IPS-15b (cell line): ENCODE measurements at regions not wholly inside any gene's neighbourhood (a gene's known extent, or its start where the extent isn't known, plus 50 kb on each side); places are given as distances from the start of the nearest gene placed in this dataset.

Experiments
- H3K27me3 ChIP-seq: one replicate; pipeline ENCODE4 v1.6.1; 2013; ENCODE audit warnings: low read length; ENCODE audit not compliant: control insufficient read depth, insufficient read depth
- H3K36me3 ChIP-seq: one replicate; pipeline ENCODE4 v1.6.1; 2013; ENCODE audit warnings: low read length; ENCODE audit not compliant: control insufficient read depth, insufficient read depth
- H3K4me1 ChIP-seq: one replicate; pipeline ENCODE4 v1.6.1; 2013; ENCODE audit warnings: mild to moderate bottlenecking, low read length; ENCODE audit not compliant: control insufficient read depth, insufficient read depth
- H3K4me3 ChIP-seq: one replicate; pipeline ENCODE4 v1.5.1; 2013; ENCODE audit warnings: low read depth, low read length
- H3K9ac ChIP-seq: one replicate; pipeline ENCODE4 v1.6.1; 2013; ENCODE audit warnings: low read depth, mild to moderate bottlenecking, low read length
- H3K9me3 ChIP-seq: one replicate; pipeline ENCODE4 v1.6.1; 2013; ENCODE audit warnings: mild to moderate bottlenecking, low read length; ENCODE audit not compliant: control insufficient read depth, insufficient read depth

DNA sequence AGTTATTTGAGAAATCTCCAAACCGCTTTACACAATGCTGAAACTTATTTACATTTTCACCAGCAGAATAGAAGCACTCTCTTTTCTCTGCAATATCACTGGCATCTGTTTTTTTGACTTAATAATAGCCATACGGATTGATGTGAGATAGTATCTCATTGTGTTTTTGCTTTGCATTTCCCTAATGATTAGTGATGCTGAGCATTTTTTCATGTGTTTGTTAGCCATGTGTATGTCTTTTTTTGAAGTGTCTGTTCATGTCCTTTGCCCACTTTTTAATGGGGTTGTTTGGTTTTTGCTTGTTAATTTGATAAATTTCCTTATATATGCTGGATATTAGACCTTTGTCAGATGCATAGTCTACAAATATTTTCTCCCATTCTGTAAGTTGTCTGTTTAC is 73.6 kb downstream of the FBXO5 start:
- no peaks in the 10 kb centered on the region for H3K9me3 ChIP-seq
- H3K27me3 ChIP-seq: peaks cover 37% of the 10 kb centered on the region
- H3K36me3 ChIP-seq: no peaks in the 10 kb centered on the region
- H3K9ac ChIP-seq: no peak overlapping the region
- H3K4me3 ChIP-seq: no peak overlapping the region
- H3K4me1 ChIP-seq: no peaks in the 10 kb centered on the region

DNA sequence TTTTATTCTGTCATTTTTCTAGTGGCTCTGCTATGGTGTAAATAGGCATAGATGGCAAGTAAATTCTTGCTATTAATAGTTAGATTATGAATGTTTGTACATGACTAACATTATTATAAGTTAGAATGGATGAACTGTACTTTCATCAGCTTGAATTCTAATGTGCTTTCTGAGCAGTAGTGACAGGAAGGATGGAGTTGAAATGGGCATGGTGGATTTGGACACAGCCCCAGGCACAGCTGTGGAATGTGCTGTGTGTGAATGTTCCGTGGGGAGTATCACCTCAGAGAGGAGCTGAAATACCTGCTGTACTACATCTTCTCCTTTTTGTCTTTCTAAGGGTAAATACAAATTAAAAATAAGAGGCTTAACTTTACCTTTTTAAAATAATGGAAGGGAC is 66.8 kb downstream of the FBXO5 start:
- H3K27me3 ChIP-seq: no peaks in the 10 kb centered on the region
- no peaks in the 10 kb centered on the region for H3K4me1 ChIP-seq
- no peaks in the 10 kb centered on the region for H3K36me3 ChIP-seq
- H3K9me3 ChIP-seq: no peaks in the 10 kb centered on the region
- no peak overlapping the region for H3K9ac ChIP-seq
- H3K4me3 ChIP-seq: no peak overlapping the region

DNA sequence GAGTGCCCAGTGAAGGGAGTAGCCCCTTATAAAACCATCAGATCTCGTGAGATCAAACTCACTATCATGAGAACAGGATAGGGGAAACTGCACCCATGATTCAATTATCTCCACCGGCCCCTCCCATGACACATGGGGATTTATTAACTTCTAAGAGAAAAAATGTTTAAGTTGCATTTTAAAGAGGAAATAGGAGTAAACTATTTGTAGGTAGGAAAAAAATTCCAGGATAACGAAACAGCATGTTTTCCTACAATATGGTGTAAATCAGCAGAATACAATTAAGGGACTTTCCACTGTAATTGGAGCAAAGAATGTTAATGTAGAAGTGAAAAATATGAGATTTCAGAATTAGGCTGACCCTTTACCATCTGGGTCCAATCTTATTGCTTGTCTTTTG is 63.9 kb downstream of the FBXO5 start:
- Histone ChIP-seq H3K9me3 (no peaks in the 10 kb centered on the region), H3K27me3 (no peaks in the 10 kb centered on the region), H3K4me3 (no peak overlapping the region)

DNA sequence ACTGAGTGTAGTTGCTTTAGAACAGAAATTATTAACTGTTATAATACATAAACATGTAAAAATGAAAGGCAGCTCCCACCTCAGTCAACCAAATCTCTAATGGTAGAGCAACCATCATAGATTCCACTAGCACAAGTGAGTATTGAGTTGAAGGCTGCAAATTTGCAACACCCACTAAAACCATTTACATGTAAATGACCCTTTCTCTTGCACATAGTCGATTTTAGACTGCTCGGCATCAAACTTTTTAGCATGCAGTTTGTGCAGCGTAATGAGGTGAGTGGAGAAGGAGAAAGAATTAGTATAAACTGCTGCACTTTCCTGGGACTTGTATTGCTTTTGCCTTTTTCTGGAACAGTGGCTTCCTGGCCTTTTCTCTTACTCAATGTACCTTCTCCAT is 62.8 kb downstream of the FBXO5 start:
- Histone ChIP-seq H3K4me1 (no peaks in the 10 kb centered on the region), H3K4me3 (no peak overlapping the region), H3K9me3 (no peaks in the 10 kb centered on the region), H3K27me3 (no peaks in the 10 kb centered on the region), H3K9ac (no peak overlapping the region), H3K36me3 (no peaks in the 10 kb centered on the region)

More for the DNA sequence above, 63.9 kb downstream of the FBXO5 start:
- Histone ChIP-seq H3K36me3 (no peaks in the 10 kb centered on the region), H3K4me1 (no peaks in the 10 kb centered on the region), H3K9ac (no peak overlapping the region)
